Activated CD8-positive, alpha-beta T cell treated with anti-CD3 and anti-CD28 coated beads, Interleukin-2, amount 10 ng/mL, durations not matched to agents 7 days and 5 days (primary cell): ENCODE measurements at regions not wholly inside any gene's neighbourhood (a gene's known extent, or its start where the extent isn't known, plus 50 kb on each side); places are given as distances from the start of the nearest gene placed in this dataset.

Source experiments
- ATAC-seq: fragments of 150-1000 bp; cut with Tn5 transposase; one replicate; pipeline ENCODE4 v1.10.0; 2021; ENCODE audit warnings: moderate library complexity
- CTCF ChIA-PET: fragments of 350-600 bp; sonication (Branson Sonifier 250); formaldehyde crosslinking; loops from one replicate; lab custom pipeline; 2021; ENCODE audit warnings: antibody characterized with exemption; lab: Charles Lee
- POLR2A ChIA-PET: fragments of 350-600 bp; sonication (Branson Sonifier 250); formaldehyde crosslinking; loops from one replicate; lab custom pipeline; 2021; ENCODE audit warnings: antibody characterized with exemption; lab: Charles Lee
- DNase-seq: peaks from one replicate; pipeline ENCODE4 v3.0.0-alpha.2; 2020
- H3K27ac Mint-ChIP-seq: one replicate; pipeline ENCODE4 v1.8.0; 2021; ENCODE audit warnings: mild to moderate bottlenecking, mixed read lengths
- H3K27me3 Mint-ChIP-seq: one replicate; pipeline ENCODE4 v1.8.0; 2021; ENCODE audit warnings: low read depth, mixed read lengths
- H3K36me3 Mint-ChIP-seq: one replicate; pipeline ENCODE4 v1.8.0; 2021; ENCODE audit warnings: low read depth, mixed read lengths
- H3K4me1 Mint-ChIP-seq: one replicate; pipeline ENCODE4 v1.8.0; 2021; ENCODE audit warnings: low read depth, mixed read lengths
- H3K4me3 Mint-ChIP-seq: one replicate; pipeline ENCODE4 v1.8.0; 2021; ENCODE audit warnings: mild to moderate bottlenecking, mixed read lengths
- H3K9me3 Mint-ChIP-seq: one replicate; pipeline ENCODE4 v1.8.0; 2022; ENCODE audit warnings: mixed read lengths; ENCODE audit not compliant: insufficient read depth

DNA sequence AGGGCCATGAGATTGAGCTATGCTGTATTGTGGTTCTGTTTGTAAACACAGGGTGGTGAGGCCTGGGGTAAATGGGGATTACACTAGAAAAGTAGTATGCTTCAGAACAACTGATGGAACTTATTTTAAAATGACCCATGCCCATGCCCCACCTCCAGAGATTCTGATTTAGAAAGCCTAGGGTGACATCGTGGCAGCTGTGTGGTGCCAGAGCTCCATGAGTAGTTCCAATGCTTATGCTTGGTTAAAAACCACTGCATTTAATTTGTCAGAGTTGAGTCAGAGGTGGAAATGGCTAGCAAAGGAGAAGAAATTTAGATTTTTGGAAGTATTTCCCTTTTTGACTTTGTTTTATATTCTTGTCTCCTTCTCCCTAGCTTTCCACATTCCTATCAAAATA lies 63.4 kb upstream of the PDE5A start:
- Mint-ChIP-seq H3K27ac (no peak overlapping the region), H3K4me3 (no peak overlapping the region), H3K4me1 (no peaks in the 10 kb centered on the region), H3K9me3 (peaks cover 6% of the 10 kb centered on the region), H3K27me3 (peaks cover 11% of the 10 kb centered on the region), H3K36me3 (no peaks in the 10 kb centered on the region)
- CTCF ChIA-PET = no interaction called here
- DNase-seq = no peak
- ATAC-seq = no peak
- POLR2A ChIA-PET = no interaction called here

DNA sequence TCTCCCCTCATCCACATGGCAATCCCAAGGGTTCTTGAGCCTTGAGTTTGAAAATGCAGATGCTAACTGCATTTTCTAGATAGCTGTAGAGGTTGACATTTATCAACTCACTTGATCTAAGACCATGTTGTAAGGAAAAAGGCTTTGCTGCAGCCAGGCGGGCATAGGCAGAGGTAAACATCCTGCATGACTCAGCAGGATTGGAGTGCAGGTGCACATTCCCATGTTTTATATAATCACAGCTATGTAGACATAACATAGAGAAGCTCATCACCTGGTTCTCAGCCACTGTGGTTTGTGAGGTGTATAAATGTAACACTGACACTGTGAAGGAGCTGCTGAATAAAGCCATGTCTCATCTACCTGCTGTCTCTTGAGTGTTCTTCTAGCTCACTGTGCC lies 62.3 kb upstream of the PDE5A start:
- DNase-seq (no peak), ATAC-seq (no peak)
- H3K36me3 Mint-ChIP-seq = no peaks in the 10 kb centered on the region
- no peak overlapping the region for H3K27ac Mint-ChIP-seq
- H3K4me1 Mint-ChIP-seq = no peaks in the 10 kb centered on the region
- ChIA-PET CTCF (no interaction called here), POLR2A (no interaction called here)
- H3K9me3 Mint-ChIP-seq = peaks cover 6% of the 10 kb centered on the region
- H3K27me3 Mint-ChIP-seq = peaks cover 11% of the 10 kb centered on the region
- no peak overlapping the region for H3K4me3 Mint-ChIP-seq

DNA sequence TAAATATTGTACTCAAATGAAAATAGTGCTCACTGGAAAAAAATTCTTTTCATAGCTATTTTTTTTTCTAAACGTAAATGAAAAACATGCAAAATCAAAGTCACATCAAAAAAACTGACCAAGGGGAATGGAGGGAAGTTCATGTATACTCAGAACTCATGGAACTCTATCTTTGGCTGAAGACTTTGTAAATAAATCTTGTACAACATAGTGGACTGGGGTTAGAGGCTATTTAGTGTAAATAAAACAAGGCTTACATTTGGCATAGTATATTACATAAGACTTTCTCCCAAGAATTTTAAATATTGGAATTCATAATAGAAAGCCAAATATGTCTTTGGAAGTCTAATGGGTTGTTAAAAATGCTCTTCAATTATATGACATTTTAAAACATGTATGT lies 59.8 kb upstream of the PDE5A start:
- POLR2A ChIA-PET = no interaction called here

DNA sequence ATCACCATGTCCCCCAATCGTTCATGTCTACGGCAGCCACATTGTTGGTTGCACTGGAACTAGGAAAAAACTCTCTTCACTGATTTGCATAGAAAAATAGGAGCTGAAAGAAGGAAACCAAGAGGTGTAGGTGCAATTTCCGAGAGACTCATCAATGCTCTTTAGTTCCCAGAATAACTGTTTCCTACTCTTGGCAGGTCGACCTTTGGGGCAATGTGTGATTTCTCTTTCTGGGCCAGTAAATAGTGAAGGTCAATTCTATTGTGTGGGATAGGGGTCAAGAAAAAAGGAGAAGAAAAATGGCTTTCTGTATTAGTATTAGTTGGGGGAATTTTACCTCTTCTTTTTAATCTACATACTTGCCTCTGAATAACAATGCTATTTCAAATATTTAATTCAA lies 55.9 kb upstream of the PDE5A start:
- ATAC-seq (no peak), DNase-seq (no peak)
- ChIA-PET POLR2A (no interaction called here), CTCF (no interaction called here)
- no peaks in the 10 kb centered on the region for H3K36me3 Mint-ChIP-seq
- no peaks in the 10 kb centered on the region for H3K9me3 Mint-ChIP-seq
- no peaks in the 10 kb centered on the region for H3K4me1 Mint-ChIP-seq
- H3K4me3 Mint-ChIP-seq = no peak overlapping the region
- H3K27ac Mint-ChIP-seq = no peak overlapping the region
- peaks cover 5% of the 10 kb centered on the region for H3K27me3 Mint-ChIP-seq

More for the DNA sequence above, 59.8 kb upstream of the PDE5A start:
- H3K27me3 Mint-ChIP-seq = peaks cover 13% of the 10 kb centered on the region
- CTCF ChIA-PET = no interaction called here
- H3K36me3 Mint-ChIP-seq = no peaks in the 10 kb centered on the region
- peaks cover 6% of the 10 kb centered on the region for H3K9me3 Mint-ChIP-seq
- DNase-seq (no peak), ATAC-seq (no peak)
- H3K4me1 Mint-ChIP-seq = no peaks in the 10 kb centered on the region
- no peak overlapping the region for H3K4me3 Mint-ChIP-seq
- no peak overlapping the region for H3K27ac Mint-ChIP-seq

DNA sequence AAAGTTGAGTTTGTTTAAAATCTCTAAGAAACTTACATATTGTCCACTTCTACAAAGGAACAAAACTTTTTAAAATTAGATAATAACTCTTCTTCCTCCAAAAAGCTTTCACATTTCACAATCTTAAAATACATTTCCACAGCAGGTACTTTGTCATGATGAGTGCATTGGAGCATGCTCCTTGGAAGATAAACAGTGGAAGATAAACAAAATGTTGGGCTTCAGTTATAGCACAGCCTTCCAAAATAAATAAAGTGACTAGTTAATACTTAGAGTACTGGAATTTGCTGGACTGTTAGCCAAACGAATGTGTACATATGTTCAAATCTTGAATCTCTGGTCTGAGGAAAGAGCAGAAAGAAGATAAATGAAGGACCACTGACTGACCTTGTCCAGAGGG lies 54.9 kb upstream of the PDE5A start:
- no peak overlapping the region for H3K4me3 Mint-ChIP-seq
- H3K27me3 Mint-ChIP-seq = peaks cover 5% of the 10 kb centered on the region
- no peak overlapping the region for H3K27ac Mint-ChIP-seq
- H3K36me3 Mint-ChIP-seq = no peaks in the 10 kb centered on the region
- ChIA-PET CTCF (no interaction called here), POLR2A (no interaction called here)
- ATAC-seq (no peak), DNase-seq (no peak)
- H3K9me3 Mint-ChIP-seq = no peaks in the 10 kb centered on the region
- H3K4me1 Mint-ChIP-seq = no peaks in the 10 kb centered on the region

DNA sequence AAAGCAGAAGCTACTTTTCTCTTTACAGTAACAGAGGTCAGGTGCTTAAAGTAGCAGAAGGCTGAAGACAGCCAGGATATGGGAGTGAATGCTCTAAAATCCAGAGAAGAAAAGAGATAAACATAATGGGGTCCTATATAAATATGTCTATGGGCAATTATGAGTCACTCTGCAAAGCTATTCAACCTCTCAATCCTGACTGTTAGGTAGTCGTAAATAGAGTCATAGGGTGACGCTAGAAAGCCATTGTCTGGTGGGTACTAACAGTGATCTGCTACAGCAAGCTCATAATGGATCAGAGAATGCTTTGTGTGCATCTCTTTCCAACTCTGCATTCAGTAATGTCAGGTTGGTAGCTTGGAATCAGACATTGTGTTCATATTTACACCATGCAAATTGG lies 53.5 kb upstream of the PDE5A start:
- H3K9me3 Mint-ChIP-seq = no peaks in the 10 kb centered on the region

DNA sequence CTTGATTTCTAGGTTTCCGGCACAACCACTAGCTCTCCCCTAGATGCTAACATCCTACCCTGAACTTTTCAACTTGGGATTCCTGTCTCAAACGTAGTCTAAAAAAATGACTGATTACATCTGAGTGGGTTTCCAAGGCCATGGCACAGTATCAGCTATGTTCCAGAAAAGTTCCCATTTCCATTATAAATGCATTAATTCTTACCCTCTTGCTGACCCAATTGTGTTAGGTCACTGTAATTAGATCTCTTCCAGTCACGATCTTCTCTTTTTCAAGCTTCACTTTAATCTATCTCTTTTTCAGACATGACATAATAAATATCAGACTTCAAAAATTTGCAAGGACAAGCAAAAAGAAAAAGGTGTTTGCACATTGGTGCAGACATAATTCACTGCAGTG lies 50.6 kb upstream of the PDE5A start:
- CTCF ChIA-PET = no interaction called here
- DNase-seq = no peak
- no peaks in the 10 kb centered on the region for H3K9me3 Mint-ChIP-seq
- ATAC-seq = no peak
- POLR2A ChIA-PET = no interaction called here
- no peak overlapping the region for H3K4me3 Mint-ChIP-seq
- H3K27ac Mint-ChIP-seq = no peak overlapping the region
- no peaks in the 10 kb centered on the region for H3K4me1 Mint-ChIP-seq
- H3K27me3 Mint-ChIP-seq = peaks cover 2% of the 10 kb centered on the region
- no peaks in the 10 kb centered on the region for H3K36me3 Mint-ChIP-seq

More for the DNA sequence above, 53.5 kb upstream of the PDE5A start:
- no peak overlapping the region for H3K4me3 Mint-ChIP-seq
- no peak for DNase-seq
- no peaks in the 10 kb centered on the region for H3K36me3 Mint-ChIP-seq
- H3K4me1 Mint-ChIP-seq = no peaks in the 10 kb centered on the region
- H3K27me3 Mint-ChIP-seq = peaks cover 5% of the 10 kb centered on the region
- H3K27ac Mint-ChIP-seq = no peak overlapping the region
- ChIA-PET POLR2A (no interaction called here), CTCF (interaction anchor here (1.9 kb wide), 1 partner anchor 53 kb away, joined by 6 read pairs; the partner anchor contains the start of gene PDE5A)
- no peak for ATAC-seq

DNA sequence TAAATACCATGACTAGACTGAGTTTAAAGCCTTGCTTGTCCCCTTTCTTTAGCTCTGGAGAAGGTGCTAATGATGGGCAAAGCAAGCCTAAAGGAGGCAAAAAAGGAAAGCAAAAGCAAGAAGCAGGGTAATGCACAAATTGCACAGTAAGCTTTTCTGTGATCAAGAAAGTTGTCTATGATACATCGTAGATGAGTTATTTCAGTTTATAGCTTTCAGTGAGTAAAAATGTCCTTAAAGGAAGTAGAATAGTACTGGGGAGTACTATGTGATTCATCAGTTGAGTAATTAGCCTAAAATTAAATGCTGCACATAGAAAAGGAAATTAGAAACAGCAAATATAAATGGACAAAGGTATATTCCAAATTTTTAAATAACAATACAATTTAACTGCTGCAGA lies 50.2 kb upstream of the PDE5A start:
- no peak for ATAC-seq
- DNase-seq = no peak
- Mint-ChIP-seq H3K9me3 (no peaks in the 10 kb centered on the region), H3K4me3 (no peak overlapping the region), H3K27me3 (peaks cover 1% of the 10 kb centered on the region), H3K27ac (no peak overlapping the region), H3K36me3 (no peaks in the 10 kb centered on the region), H3K4me1 (no peaks in the 10 kb centered on the region)
- ChIA-PET POLR2A (no interaction called here), CTCF (no interaction called here)
